Osteoblast (primary cell): ENCODE measurements at regions not wholly inside any gene's neighbourhood (a gene's known extent, or its start where the extent isn't known, plus 50 kb on each side); places are given as distances from the start of the nearest gene placed in this dataset.

Experiments
- DNase-seq: peaks from one replicate; pipeline ENCODE4 v3.0.0; 2011; ENCODE audit warnings: low spot score, mixed read lengths; ENCODE audit not compliant: insufficient read length; ENCODE audit errors: missing footprints
- H2AFZ ChIP-seq: 2 replicates; pipeline ENCODE4 v1.6.0; 2011; ENCODE audit warnings: mild to moderate bottlenecking, low read length
- H3K27ac ChIP-seq: 2 replicates; pipeline ENCODE4 v1.5.1; 2011; ENCODE audit warnings: mild to moderate bottlenecking, low read depth, low read length, moderate library complexity
- H3K27me3 ChIP-seq: 2 replicates; pipeline ENCODE4 v1.6.0; 2012; ENCODE audit warnings: mild to moderate bottlenecking, control low read depth, inconsistent platforms, low read length, moderate library complexity; ENCODE audit not compliant: insufficient read depth
- H3K36me3 ChIP-seq: 2 replicates; pipeline ENCODE4 v1.5.1; 2011; ENCODE audit warnings: mild to moderate bottlenecking, low read length, control low read depth, moderate library complexity; ENCODE audit not compliant: insufficient read depth
- H3K4me1 ChIP-seq: 2 replicates; pipeline ENCODE4 v1.5.1; 2011; ENCODE audit warnings: mild to moderate bottlenecking, low read length, control low read depth, moderate library complexity; ENCODE audit not compliant: insufficient read depth
- H3K4me2 ChIP-seq: 2 replicates; pipeline ENCODE4 v1.6.0; 2011; ENCODE audit warnings: mild to moderate bottlenecking, low read length; ENCODE audit not compliant: insufficient read depth
- H3K4me3 ChIP-seq: fragments of 200-600 bp; sonication (generic); 3 replicates; pipeline ENCODE4 v1.5.1; 2012; ENCODE audit warnings: mild to moderate bottlenecking, low read length, inconsistent platforms; ENCODE audit not compliant: insufficient read depth
- H3K79me2 ChIP-seq: 2 replicates; pipeline ENCODE4 v1.6.0; 2012; ENCODE audit warnings: mild to moderate bottlenecking, low read length, control low read depth, inconsistent platforms; ENCODE audit not compliant: insufficient read depth
- H3K9me3 ChIP-seq: 2 replicates; pipeline ENCODE4 v1.5.1; 2011; ENCODE audit warnings: low read depth, low read length, control low read depth
- H4K20me1 ChIP-seq: 2 replicates; pipeline ENCODE4 v1.6.0; 2012; ENCODE audit warnings: mild to moderate bottlenecking, low read length, control low read depth; ENCODE audit not compliant: insufficient read depth
- TF ChIP-seq, protein P1 (sequence below): IDR thresholded peaks from 2 replicates; pipeline ENCODE4 v1.5.1; 2011; ENCODE audit warnings: mild to moderate bottlenecking, low read depth, low read length, moderate library complexity; ENCODE audit errors: extremely low read depth

DNA sequence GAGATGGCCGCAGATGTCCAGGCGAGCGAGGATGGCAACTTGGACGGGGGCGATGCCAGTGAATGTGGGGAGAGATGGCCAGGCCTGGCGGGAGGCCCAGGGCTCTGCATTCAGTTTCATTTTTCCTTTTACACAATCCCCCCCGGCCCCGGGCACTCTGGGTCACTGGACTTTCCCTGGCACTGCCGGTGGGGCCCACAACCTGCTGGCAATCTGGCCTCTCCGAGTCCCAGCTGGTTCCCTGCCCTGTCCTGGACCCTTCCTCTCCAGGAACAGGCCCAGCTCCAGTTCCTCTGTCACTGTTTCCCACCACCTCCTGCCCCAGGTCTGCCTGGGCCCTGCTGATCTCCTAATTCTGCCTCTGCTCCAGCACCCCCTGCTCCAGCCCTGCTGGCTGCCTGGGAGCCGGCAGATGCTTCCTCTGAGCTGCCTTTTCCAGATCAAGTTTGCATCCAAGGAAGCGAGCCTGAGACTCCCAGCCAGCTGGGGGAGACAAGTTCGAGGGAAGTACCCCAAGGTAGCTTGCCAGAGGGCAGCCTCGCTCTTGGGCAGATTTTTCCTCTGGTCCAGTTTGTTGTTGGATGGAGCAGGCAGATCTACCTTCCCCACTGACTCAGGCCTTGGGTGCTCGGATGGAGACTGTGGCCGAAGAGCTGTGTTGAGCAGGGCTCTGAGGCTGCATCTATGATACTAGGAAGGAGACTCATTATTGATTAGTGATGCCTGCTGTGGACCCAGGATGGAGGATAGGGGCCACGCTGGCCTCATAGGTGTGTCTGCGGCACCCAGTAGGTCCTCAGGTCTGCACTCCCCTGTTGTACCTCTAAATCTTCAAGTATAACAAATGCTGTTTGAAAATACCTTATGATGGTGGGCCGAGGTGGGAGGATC is 83.2 kb downstream of the CEBPB start:
- H3K9me3 ChIP-seq: no peaks in the 10 kb centered on the region
- H3K27ac ChIP-seq: no peak overlapping the region

DNA sequence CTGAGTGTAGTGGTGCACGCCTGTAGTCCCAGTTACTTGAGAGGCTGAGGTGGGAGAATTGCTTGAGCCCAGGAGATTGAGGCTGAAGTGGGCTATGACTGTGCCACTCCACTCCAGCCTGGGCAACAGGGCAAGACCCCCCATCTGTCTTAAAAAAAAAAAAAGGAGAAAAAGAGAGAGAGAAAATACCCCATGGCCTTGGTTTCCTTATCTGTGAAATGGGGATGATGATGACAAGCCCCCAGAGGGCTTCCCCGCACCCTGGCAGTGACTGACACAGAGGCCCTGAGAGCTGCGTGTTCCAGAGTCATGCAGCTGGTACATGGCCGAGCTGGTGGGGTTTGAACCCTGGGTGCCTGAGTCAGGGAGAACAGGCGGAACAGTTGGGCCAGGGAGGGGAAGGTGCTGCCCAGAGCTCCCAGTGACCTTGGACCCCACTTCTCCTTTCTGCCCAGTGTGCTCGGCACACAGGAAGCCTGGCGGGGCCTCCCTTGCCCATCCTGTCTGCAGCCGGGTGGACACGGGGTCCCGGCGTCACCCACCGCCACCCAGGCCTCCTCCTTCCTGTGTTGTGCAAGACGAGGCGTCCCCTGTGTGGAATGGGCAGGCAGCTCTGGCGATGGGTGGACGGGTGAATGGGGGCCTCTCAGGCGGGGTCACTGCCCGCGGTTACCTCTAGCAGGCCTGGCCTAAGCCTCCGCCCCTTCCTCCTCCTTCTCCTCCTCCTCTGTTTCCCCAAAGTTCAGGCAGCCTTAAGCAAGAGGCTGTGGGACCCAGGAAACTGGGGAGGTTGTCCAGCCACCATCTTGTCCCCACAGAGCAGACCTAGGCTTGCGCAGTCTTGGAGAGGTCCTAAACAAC is 84.2 kb downstream of the CEBPB start:
- TF ChIP-seq, protein P1, sequence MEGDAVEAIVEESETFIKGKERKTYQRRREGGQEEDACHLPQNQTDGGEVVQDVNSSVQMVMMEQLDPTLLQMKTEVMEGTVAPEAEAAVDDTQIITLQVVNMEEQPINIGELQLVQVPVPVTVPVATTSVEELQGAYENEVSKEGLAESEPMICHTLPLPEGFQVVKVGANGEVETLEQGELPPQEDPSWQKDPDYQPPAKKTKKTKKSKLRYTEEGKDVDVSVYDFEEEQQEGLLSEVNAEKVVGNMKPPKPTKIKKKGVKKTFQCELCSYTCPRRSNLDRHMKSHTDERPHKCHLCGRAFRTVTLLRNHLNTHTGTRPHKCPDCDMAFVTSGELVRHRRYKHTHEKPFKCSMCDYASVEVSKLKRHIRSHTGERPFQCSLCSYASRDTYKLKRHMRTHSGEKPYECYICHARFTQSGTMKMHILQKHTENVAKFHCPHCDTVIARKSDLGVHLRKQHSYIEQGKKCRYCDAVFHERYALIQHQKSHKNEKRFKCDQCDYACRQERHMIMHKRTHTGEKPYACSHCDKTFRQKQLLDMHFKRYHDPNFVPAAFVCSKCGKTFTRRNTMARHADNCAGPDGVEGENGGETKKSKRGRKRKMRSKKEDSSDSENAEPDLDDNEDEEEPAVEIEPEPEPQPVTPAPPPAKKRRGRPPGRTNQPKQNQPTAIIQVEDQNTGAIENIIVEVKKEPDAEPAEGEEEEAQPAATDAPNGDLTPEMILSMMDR: no peak
- Histone ChIP-seq H3K27ac (no peak overlapping the region), H3K36me3 (no peaks in the 10 kb centered on the region), H3K9me3 (no peaks in the 10 kb centered on the region), H3K79me2 (no peaks in the 10 kb centered on the region), H3K27me3 (no peaks in the 10 kb centered on the region), H3K4me3 (no peak overlapping the region), H4K20me1 (no peaks in the 10 kb centered on the region), H3K4me1 (no peaks in the 10 kb centered on the region), H3K4me2 (no peak overlapping the region), H2AFZ (no peak overlapping the region)
- DNase-seq: peak; percentile 39

More for the DNA sequence above, 83.2 kb downstream of the CEBPB start:
- H2AFZ ChIP-seq: peak overlapping the region; percentile 3
- H3K4me2 ChIP-seq: no peak overlapping the region
- no peaks in the 10 kb centered on the region for H4K20me1 ChIP-seq
- DNase-seq: peak; percentile 79
- H3K27me3 ChIP-seq: no peaks in the 10 kb centered on the region
- H3K79me2 ChIP-seq: no peaks in the 10 kb centered on the region
- H3K4me3 ChIP-seq: no peak overlapping the region
- no peaks in the 10 kb centered on the region for H3K36me3 ChIP-seq
- no peaks in the 10 kb centered on the region for H3K4me1 ChIP-seq
- TF ChIP-seq, protein P1: no peak

DNA sequence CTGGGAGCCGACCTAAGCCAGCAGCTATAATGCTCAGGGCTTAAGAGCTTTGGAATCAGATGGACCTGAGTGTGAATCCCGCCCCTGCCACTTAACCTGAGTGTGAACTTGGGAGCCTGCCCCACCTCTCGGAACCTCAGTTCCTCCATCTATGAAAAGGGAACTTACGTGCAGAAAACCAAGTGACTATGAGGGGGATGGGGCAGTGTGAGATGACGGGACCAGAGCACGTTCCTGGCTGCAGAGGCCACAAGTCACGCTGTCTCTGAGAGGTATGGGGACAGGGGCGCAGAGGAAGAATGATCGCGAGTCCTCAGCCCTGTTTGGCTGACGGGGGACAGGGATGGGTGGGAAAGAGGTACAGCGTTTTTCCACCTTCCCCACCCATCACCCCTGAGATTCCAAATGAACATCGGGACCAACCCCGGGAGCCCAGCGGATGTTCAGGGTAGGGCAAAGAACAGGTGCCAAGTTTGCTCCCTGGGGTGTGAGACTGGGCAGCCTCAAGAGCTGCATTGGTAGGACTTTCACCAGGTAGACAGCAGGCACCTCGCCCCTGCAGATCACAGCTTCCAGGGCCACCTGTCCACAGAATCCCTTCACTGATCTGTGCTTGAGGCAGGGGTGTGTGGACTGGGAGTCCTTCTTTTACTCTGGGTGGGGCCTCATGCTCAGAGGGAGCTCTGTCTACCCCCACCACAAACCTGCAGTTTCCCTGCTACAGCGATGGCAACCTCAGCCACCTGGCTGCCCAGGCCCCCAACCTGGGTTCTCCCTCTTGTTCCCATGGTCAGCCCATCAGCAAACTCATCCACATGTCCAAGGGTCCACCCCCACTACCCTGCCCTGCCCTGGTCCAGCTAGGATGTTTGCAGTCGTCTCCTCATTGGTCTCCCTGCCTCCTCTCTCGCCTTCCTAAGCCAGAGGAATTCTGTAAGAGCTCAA is 85.8 kb downstream of the CEBPB start:
- Histone ChIP-seq H3K27me3 (no peaks in the 10 kb centered on the region), H3K36me3 (no peaks in the 10 kb centered on the region), H2AFZ (no peak overlapping the region), H3K4me3 (no peak overlapping the region), H3K4me1 (no peaks in the 10 kb centered on the region), H3K4me2 (no peak overlapping the region), H3K27ac (no peak overlapping the region), H3K9me3 (no peaks in the 10 kb centered on the region), H3K79me2 (no peaks in the 10 kb centered on the region), H4K20me1 (no peaks in the 10 kb centered on the region)
- TF ChIP-seq, protein P1: no peak
- DNase-seq: peak; percentile 82
